ENCODE measurements at regions not wholly inside any gene's neighbourhood (a gene's known extent, or its start where the extent isn't known, plus 50 kb on each side); places are given as distances from the start of the nearest gene placed in this dataset.

- TF ChIP-seq REST (IDR thresholded peaks at IDR 0.05; ENCODE audit: unreplicated experiment): no peak
Measured at GRCh38 chr13:62702502-62702901, 1286.9 kb upstream of the PCDH20 start (continued).

GRCh38 chr13:62697701-62698100 is 1282.1 kb upstream of the PCDH20 start:
- no peak overlapping the region for H3K4me3 ChIP-seq
- no peaks in the 10 kb centered on the region for H3K9me2 ChIP-seq (ENCODE audit: insufficient read depth)
- H3K4me2 ChIP-seq: no peak overlapping the region
- Mint-ChIP-seq H3K27ac (no peak overlapping the region), H3K4me1 (no peaks in the 10 kb centered on the region), H3K27me3 (ENCODE audit: insufficient read depth, low read depth, poor library complexity) (no peaks in the 10 kb centered on the region), H3K36me3 (ENCODE audit: low read depth) (no peaks in the 10 kb centered on the region; the same call in 2 of the 3 replicates), H3K4me3 (no peak overlapping the region), H3K9me3 (no peaks in the 10 kb centered on the region; the same call in 2 of the 3 replicates)
- H3K27me3 ChIP-seq (ENCODE audit: insufficient read depth): no peaks in the 10 kb centered on the region
- H3K79me2 ChIP-seq (replicated peaks; ENCODE audit: insufficient read depth): no peaks in the 10 kb centered on the region
- no peak overlapping the region for H3K27ac ChIP-seq (ENCODE audit: low read depth)
- no peak for ATAC-seq
- no peaks in the 10 kb centered on the region for H4K20me1 ChIP-seq (replicated peaks; ENCODE audit: insufficient read depth)
- DNase-seq (ENCODE audit: low spot score): no peak
- no peaks in the 10 kb centered on the region for H3K36me3 ChIP-seq (ENCODE audit: insufficient read depth)
- H3K4me1 ChIP-seq (ENCODE audit: insufficient read depth): no peaks in the 10 kb centered on the region
- H3F3A ChIP-seq (replicated peaks; ENCODE audit: low read depth): no peaks in the 10 kb centered on the region
- H2AFZ ChIP-seq: no peak overlapping the region
- TF ChIP-seq ZNF462 (CRISPR knock-in tag; IDR thresholded peaks at IDR 0.05) (no peak), ETS1 (IDR thresholded peaks at IDR 0.05) (no peak), REST (IDR thresholded peaks at IDR 0.05; ENCODE audit: unreplicated experiment) (no peak), JUNB (IDR thresholded peaks at IDR 0.05; ENCODE audit: unreplicated experiment) (no peak), NANOG (IDR thresholded peaks at IDR 0.05; ENCODE audit: borderline replicate concordance) (no peak), STAT1 (IDR thresholded peaks at IDR 0.05; ENCODE audit: unreplicated experiment) (no peak), CTCF (conservative IDR thresholded peaks at IDR 0.05; ENCODE audit: low read depth in 2 of 2) (no peak), EZH2 (IDR thresholded peaks at IDR 0.05; ENCODE audit: low read depth, unreplicated experiment) (no peak), ZNF331 (CRISPR knock-in tag; IDR thresholded peaks at IDR 0.05; ENCODE audit: low read depth) (no peak)

Measured in GM23338 (cell line).